NCI-H187 treated with DMSO at 0.1 percent for 48 hours (cell line): ENCODE measurements at regions not wholly inside any gene's neighbourhood (a gene's known extent, or its start where the extent isn't known, plus 50 kb on each side); places are given as distances from the start of the nearest gene placed in this dataset.
"Not testable (repeated sequence)": the region's sequence is repeated elsewhere in the genome, so short reads cannot be mapped to it uniquely, and the experiment has no call there.

Experiments used
- DNase-seq: peaks from one replicate; lab custom pipeline; 2025; lab: John Stamatoyannopoulos, UW

GRCh38 chr2:167792126-167792525, 455.3 kb downstream of the STK39 start:
- no peak for DNase-seq

- DNase-seq = no peak
Measured at GRCh38 chr2:167790781-167791450, 456.5 kb downstream of the STK39 start.

- DNase-seq = no peak
Measured at GRCh38 chr2:167790189-167790588, 457.2 kb downstream of the STK39 start.

- DNase-seq = no peak
Measured at GRCh38 chr2:167787562-167787961, 459.8 kb downstream of the STK39 start.

DNA sequence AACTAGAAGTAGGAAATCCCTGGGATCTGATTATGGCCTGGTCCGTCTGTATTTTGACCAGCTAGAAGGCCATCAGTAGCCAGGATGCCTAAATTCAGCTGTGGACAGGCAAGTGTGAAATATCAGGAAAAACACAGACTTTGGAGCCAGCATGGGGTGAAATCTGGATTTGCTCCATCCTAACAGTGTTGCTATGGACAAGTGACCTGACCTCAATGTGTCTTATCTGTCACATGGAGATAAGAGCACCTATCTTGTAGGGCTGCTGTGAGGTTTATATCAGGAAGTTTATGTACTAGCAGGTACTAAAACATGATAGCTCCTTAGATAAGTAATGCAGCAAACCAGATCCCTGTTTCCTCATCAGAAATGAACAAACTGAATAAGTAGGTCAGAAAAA, 460.4 kb downstream of the STK39 start:
- DNase-seq = no peak

DNA sequence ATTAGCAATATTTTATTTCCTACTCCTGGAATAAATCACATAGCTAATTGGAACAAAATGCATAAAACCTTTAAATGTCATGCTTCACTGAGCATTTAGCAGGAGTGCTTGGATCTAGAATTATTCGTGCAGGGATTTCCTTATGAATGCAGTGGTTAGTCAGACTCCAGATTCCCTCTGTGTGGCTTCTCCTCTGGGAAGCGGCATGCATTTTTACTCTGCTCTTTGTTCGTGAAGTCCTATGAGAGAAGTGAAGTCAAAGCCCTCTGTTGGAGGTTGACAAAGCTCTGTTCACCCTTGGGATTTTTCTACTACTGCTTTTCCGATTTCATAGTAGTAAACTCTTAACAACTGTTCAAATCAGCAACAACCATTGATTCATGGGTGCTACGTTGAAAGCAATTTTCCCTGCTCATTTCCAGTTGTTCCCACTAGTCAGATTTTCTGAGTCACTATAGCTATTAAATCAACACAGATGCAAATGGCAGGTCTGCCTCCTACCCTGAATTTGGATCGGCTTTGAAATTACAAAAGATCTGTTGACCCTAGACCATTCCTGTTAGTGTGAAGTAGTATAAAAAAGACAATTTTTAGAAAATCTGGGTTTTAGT, 461.7 kb downstream of the STK39 start:
- DNase-seq = no peak

DNA sequence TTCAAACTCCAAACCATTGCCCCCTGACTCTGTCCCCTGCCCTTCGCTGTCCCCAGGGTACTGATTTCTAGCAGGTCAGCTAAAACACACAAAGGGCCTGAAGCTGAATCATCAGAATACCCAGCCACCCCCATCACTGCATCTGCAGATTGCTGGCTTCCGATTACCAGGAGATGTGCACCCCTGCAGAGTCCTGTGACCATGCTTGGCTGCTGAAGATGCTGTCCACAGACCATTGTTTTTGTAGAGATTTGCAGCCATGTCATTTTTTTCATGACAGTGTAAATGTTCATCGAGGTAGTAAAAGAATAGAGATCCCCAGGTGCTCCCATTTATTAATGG, 463.3 kb downstream of the STK39 start:
- DNase-seq = no peak

DNA sequence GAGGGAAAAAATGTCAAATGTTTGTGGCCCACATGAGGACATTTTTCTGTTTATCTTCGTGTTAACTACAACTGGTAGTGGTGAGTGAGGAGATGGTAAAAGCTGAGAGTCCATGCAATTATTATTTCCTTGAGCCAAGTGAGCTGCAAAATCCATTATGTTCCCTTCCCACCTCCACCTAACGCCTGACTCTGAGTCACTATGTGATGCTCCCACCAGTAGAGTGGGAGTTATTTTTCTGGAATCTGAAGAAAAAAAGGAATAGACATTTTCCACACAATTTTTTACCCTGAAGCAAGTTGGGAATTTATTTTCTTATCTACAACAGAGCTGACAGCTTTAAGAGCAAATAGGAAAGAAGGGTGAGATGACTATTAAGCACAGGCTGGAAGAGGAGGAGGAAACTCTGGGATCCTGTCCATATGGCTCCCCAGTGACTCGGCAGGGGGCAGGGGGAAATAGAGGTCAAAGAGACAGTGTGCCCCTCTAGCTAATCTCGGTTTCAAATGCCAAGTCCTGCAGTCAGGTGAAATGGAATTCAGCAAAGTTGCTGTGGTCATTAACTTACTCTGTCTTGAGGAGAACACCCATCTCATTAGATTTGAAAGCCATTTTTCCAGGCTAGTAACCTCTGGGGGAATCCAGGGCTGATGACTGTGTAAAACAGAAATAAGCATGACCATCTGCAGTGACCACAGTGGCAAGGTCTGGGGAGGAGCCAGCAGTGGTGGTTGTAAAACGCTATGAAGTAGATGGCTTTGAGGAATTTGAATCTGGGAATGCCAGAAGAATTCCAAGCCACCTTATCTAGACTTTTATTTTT, 463.9 kb downstream of the STK39 start:
- DNase-seq = no peak

DNA sequence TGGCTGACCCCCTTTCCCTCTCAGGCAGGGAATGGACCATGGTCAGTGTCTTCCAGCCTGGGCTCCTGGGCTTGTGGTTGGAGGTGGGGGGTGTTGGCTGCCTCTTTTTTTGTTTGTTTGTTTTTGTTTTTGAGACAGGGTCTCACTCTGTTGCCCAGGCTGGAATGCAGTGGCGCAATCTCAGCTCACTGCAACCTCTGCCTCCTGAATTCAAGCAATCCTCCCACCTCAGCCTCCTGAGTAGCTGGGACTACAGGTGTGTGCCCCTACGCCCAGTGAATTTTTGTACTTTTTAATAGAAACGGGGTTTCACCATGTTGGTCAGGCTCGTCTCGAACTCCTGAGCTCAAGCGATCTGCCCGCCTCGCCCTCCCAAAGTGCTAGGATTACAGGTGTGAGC, 465.8 kb downstream of the STK39 start:
- DNase-seq = not testable (repeated sequence)

DNA sequence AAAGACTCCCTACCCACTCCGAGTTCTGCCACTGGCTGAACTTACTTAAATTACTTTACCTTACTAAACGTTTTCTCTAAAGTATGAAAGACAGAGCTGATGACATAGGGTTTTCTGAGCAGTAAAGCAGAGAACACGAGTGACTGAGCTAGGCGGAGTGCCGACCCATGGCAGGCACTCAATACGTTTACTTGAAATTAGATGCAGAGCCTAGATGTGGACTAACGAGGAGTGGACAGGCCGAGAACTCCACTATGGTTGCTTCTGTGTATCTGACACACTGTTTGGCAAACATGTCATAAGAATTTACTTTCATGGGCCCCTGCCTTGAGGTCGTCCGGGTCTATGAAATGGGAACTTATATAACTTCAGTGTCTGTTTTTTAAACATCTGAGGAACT, 471.0 kb downstream of the STK39 start:
- DNase-seq = no peak

DNA sequence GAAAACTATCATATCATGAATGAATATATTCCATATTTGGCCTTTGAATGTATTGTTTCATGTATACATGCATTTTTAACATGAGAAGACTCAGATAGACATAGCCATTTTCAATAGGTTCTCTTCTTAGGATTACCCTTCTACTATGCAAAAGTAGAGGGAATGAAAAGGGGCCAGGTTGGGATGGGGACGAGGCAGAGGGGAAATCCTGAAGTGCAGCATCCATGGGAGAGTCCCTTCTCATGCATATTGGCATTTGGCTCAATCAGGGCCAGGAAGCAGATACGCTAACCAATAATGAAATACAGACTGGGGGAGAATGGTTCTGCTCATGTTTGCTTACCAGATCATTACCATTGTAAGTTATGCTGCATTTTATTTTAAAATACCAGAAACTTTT, 475.8 kb downstream of the STK39 start:
- DNase-seq = no peak

DNA sequence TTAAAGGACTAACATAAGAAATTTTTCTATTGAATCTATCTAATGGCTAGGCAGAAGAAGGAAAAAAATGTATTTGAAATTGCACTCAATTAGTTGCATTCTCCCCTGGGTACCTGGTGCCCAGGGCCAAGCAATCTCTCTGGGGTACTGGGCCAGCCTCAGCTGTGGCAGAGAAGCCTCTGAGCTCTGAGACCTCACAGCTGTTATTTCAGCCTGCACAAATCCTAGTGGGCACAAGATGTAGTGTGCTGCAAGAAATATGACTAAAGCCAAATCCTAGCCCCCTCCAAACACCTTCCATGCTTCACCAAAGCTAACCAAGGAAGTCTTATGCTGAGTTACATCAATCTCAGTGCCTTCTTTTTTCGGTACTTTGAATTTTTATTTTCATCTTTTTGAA, 478.4 kb downstream of the STK39 start:
- DNase-seq = no peak

GRCh38 chr2:167767830-167768229, 479.6 kb downstream of the STK39 start:
- DNase-seq = no peak

GRCh38 chr2:167764772-167765341, 482.5 kb downstream of the STK39 start:
- no peak for DNase-seq

GRCh38 chr2:167761465-167762136, 485.8 kb downstream of the STK39 start:
- DNase-seq = no peak

DNA sequence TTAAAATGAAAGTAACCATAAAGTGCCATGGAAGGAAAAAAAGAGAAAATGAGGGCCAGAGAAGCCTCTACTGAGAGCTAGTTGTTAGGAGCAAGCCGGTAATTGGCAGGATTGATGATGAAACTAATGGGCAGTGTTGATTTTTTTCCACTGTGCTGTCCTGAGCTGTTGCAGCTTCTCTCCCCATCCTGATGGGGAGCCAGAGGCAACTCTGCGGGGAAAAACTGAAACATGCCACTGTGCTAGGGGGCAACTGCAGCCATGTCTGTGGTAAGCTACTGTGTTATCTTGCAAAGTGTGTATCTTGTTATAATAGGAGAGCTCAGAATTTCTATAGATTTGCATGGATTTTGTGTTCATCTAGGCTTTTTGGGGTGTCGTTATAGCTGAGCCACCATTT, 487.9 kb downstream of the STK39 start:
- no peak for DNase-seq

GRCh38 chr2:167758292-167758691, 489.1 kb downstream of the STK39 start:
- no peak for DNase-seq

- no peak for DNase-seq
Measured at GRCh38 chr2:167756446-167756845, 490.9 kb downstream of the STK39 start.

GRCh38 chr2:167753142-167753541, 494.3 kb downstream of the STK39 start:
- DNase-seq = no peak

DNA sequence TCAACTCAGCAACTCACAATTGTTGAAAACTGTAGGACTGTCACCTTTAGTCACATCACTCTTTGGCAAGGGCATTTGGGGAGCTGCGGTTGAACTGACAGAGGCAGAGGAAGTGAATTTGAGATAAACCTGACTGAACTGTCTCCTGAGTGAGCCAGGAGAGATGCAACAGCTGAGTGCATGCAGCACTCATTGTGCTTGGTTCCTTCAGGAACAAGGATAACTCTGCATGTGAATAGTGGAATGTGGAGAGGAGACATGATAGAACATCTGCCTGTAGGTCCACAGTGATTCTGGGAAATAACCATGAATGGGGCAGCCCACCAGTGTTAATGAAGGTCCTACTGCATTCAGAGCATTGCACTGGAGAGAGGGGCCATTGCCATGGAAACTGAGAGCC, 494.7 kb downstream of the STK39 start:
- no peak for DNase-seq

- no peak for DNase-seq
Measured at GRCh38 chr2:167750675-167751074, 496.7 kb downstream of the STK39 start.

- DNase-seq = no peak
Measured at GRCh38 chr2:167749660-167750059, 497.7 kb downstream of the STK39 start.
